Endothelial cell (in vitro differentiated cells): ENCODE measurements at regions not wholly inside any gene's neighbourhood (a gene's known extent, or its start where the extent isn't known, plus 50 kb on each side); places are given as distances from the start of the nearest gene placed in this dataset.

Experiments
- DNase-seq: peaks from one replicate; pipeline ENCODE4 v3.0.0; 2021; ENCODE audit warnings: low spot score
- H3K27ac Mint-ChIP-seq: one replicate; pipeline ENCODE4 v1.8.0; 2021; ENCODE audit warnings: mixed read lengths, inconsistent platforms; ENCODE audit not compliant: unreplicated experiment
- H3K27me3 Mint-ChIP-seq: one replicate; pipeline ENCODE4 v1.8.0; 2021; ENCODE audit warnings: mild to moderate bottlenecking, moderate library complexity, mixed read lengths, inconsistent platforms; ENCODE audit not compliant: unreplicated experiment
- H3K36me3 Mint-ChIP-seq: one replicate; pipeline ENCODE4 v1.8.0; 2021; ENCODE audit warnings: mild to moderate bottlenecking, low read depth, mixed read lengths, inconsistent platforms; ENCODE audit not compliant: unreplicated experiment
- H3K4me1 Mint-ChIP-seq: one replicate; pipeline ENCODE4 v1.8.0; 2021; ENCODE audit warnings: mild to moderate bottlenecking, mixed read lengths, inconsistent platforms; ENCODE audit not compliant: unreplicated experiment
- H3K4me3 Mint-ChIP-seq: one replicate; pipeline ENCODE4 v1.8.0; 2021; ENCODE audit warnings: mild to moderate bottlenecking, mixed read lengths, inconsistent platforms; ENCODE audit not compliant: unreplicated experiment
- H3K9me3 Mint-ChIP-seq: one replicate; pipeline ENCODE4 v1.8.0; 2021; ENCODE audit warnings: mixed read lengths, inconsistent platforms; ENCODE audit not compliant: unreplicated experiment
- CTCF ChIP-seq: fragments of 200-600 bp; sonication (generic); IDR thresholded peaks from one replicate; pipeline ENCODE4 v1.5.0; 2021; ENCODE audit warnings: antibody characterized with exemption; ENCODE audit not compliant: unreplicated experiment

- H3K9me3 Mint-ChIP-seq: no peaks in the 10 kb centered on the region
- H3K4me3 Mint-ChIP-seq: no peak overlapping the region
- no peaks in the 10 kb centered on the region for H3K36me3 Mint-ChIP-seq
- DNase-seq: no peak
- H3K4me1 Mint-ChIP-seq: no peaks in the 10 kb centered on the region
- TF ChIP-seq CTCF: no peak
- H3K27me3 Mint-ChIP-seq: peaks cover 6% of the 10 kb centered on the region
- H3K27ac Mint-ChIP-seq: no peak overlapping the region
These were observed 282.4 kb upstream of the EEF2KMT start for GRCh38 chr16:5379954-5380353.

- H3K36me3 Mint-ChIP-seq: no peaks in the 10 kb centered on the region
- H3K27ac Mint-ChIP-seq: no peak overlapping the region
- H3K4me1 Mint-ChIP-seq: no peaks in the 10 kb centered on the region
- no peak overlapping the region for H3K4me3 Mint-ChIP-seq
- no peak for TF ChIP-seq CTCF
- H3K27me3 Mint-ChIP-seq: peaks cover 4% of the 10 kb centered on the region
- no peaks in the 10 kb centered on the region for H3K9me3 Mint-ChIP-seq
- no peak for DNase-seq
These were observed 280.9 kb upstream of the EEF2KMT start for GRCh38 chr16:5378531-5378930.

DNA sequence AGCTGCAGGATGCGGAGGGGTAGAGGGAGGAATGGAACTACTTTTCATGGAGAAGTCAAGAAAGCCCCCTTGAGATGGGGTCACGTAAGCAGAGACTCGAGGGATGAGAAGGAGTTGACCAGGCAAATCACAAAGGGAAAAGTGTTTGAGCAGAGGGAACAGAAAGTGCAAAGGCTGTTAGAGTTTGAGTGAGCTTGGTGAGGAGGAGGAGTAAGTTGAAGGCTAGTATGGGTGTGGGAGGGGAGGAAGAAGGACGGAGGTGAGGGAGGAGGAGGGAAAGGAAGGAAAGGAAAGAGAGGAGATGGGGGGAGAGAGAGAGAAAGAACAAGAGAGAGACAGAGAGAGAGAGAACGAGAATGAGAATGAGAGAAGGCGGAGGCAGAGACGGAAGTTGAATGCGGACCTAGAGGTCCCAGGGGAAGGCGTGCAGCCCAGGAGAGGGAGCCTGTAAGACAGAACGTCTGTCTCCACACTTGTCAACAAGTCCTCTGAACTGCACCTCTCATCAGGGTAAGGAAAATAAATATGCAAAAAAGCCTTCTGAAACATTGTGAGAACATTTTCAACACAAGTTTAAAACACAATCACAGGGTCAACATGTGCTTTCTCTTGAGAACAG, 279.8 kb upstream of the EEF2KMT start:
- no peak for DNase-seq
- Mint-ChIP-seq H3K27ac (no peak overlapping the region), H3K27me3 (peaks cover 6% of the 10 kb centered on the region), H3K36me3 (no peaks in the 10 kb centered on the region), H3K4me1 (no peaks in the 10 kb centered on the region), H3K9me3 (no peaks in the 10 kb centered on the region), H3K4me3 (no peak overlapping the region)
- no peak for TF ChIP-seq CTCF

GRCh38 chr16:5374184-5374583, 276.6 kb upstream of the EEF2KMT start:
- Mint-ChIP-seq H3K9me3 (no peaks in the 10 kb centered on the region), H3K27ac (no peak overlapping the region), H3K4me3 (no peak overlapping the region), H3K27me3 (peaks cover 10% of the 10 kb centered on the region), H3K4me1 (peaks cover 3% of the 10 kb centered on the region), H3K36me3 (no peaks in the 10 kb centered on the region)
- no peak for DNase-seq
- TF ChIP-seq CTCF: no peak

DNA sequence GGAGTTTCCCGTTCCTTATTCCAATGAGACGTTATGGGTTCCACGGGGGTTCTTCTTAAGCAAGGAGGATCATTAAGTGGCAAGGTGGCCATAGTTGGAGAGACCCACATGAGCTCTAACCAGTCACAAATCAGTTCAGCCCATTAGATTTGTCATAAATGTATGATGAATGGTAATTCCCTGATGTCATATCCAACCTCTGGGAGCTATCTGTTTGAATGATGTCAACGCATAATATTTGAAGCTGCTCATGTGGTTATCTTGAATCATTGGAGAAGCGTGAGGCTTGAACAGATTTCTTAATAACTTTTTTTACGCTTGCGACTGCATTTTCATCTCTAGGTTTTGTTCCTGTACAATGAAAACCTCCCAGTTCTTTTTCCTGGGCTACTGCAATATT, 270.4 kb upstream of the EEF2KMT start:
- no peak overlapping the region for H3K27ac Mint-ChIP-seq
- no peak for TF ChIP-seq CTCF

More for the DNA sequence above, 270.4 kb upstream of the EEF2KMT start:
- Mint-ChIP-seq H3K27me3 (peaks cover 6% of the 10 kb centered on the region), H3K4me1 (peaks cover 3% of the 10 kb centered on the region), H3K9me3 (no peaks in the 10 kb centered on the region), H3K36me3 (no peaks in the 10 kb centered on the region), H3K4me3 (no peak overlapping the region)
- DNase-seq: no peak
